Psoas muscle (tissue), 7 donors: ENCODE measurements at regions not wholly inside any gene's neighbourhood (a gene's known extent, or its start where the extent isn't known, plus 50 kb on each side); places are given as distances from the start of the nearest gene placed in this dataset.

Experiments
- ATAC-seq, 4 donors: fragments of 200-7000 bp; cut with Tn5 transposase; one replicate each; pipeline ENCODE4 v1.9.1; 2020; ENCODE audit warnings: moderate library complexity in 3 of 4, mild to moderate bottlenecking in 2 of 4
- DNase-seq, 2 donors: peaks; one replicate each; pipeline ENCODE4 v3.0.0-alpha.2; 2020
- H3K27ac ChIP-seq: fragments of 200-600 bp; one replicate; pipeline ENCODE4 v1.8.0; 2022
- H3K27me3 ChIP-seq, 3 donors: fragments of 200-600 bp in 1 of 3; one replicate each; pipeline versions ENCODE4 v1.6.1 to v1.8.0; 2013 to 2022; ENCODE audit warnings: low read length in 2 of 3, mild to moderate bottlenecking in 2 of 3, moderate library complexity in 1 of 3; ENCODE audit not compliant: insufficient read depth in 3 of 3
- H3K36me3 ChIP-seq, 2 donors: fragments of 200-600 bp in 1 of 2; one replicate each; pipeline versions ENCODE4 v1.6.1 to v1.8.0; 2013 to 2022; ENCODE audit warnings: low read depth in 1 of 2, mild to moderate bottlenecking in 1 of 2, moderate library complexity in 1 of 2; ENCODE audit not compliant: insufficient read depth in 1 of 2
- H3K4me1 ChIP-seq: fragments of 200-600 bp; one replicate; pipeline ENCODE4 v1.8.0; 2022
- H3K4me3 ChIP-seq: fragments of 200-600 bp; one replicate; pipeline ENCODE4 v1.8.0; 2022; ENCODE audit warnings: mild to moderate bottlenecking
- H3K9me3 ChIP-seq: fragments of 200-600 bp; one replicate; pipeline ENCODE4 v1.8.0; 2022
- CTCF ChIP-seq: fragments of 200-600 bp; IDR thresholded peaks from one replicate; pipeline ENCODE4 v1.8.0; 2022; ENCODE audit warnings: antibody characterized with exemption
- WGBS, 3 donors: extraction: QIAGEN DNeasy Blood & Tissue Kit; methylation state at CpG; one replicate each; pipeline versions ENCODE4 v1.1.6 to v1.1.7; 2013; 5-methylcytosine and 5-hydroxymethylcytosine counted together
- intact Hi-C, 2 donors: fragments of 100-400 bp; cut with DNase I; formaldehyde crosslinking; loops; one replicate each; pipeline versions ENCODE4 v1.11.0 to v1.14.2; 2022
- donor health status: healthy with polysubstance abuse.
- donor health status: DM: no; HTN: no; CAD: no; lungs with moderate emphysema.
- donor health status: Bipolar disorder and iron deficiency.
- donor health status: healthy.
- donor health status: DM: yes; HTN: yes; CAD: no.
- donor health status: DM: no; HTN: no; CAD: no.
- donor health status: DM: yes; HTN: yes; CAD: no.

- no peaks in the 10 kb centered on the region for H3K9me3 ChIP-seq
- intact Hi-C loops = no loop called here
- peaks cover 0 to 7% (median 0%) of the 10 kb centered on the region in 3 donors for H3K27me3 ChIP-seq
- no peak overlapping the region for H3K27ac ChIP-seq
- TF ChIP-seq CTCF = no peak
- WGBS, 3 donors = 73 to 84% (median 82%) methylated on average over 2 of the region's 2 CpGs
- H3K4me1 ChIP-seq = no peaks in the 10 kb centered on the region
- H3K4me3 ChIP-seq = no peak overlapping the region
- H3K36me3 ChIP-seq = no peaks in the 10 kb centered on the region
- no peak for DNase-seq
- no peak for ATAC-seq
These were observed 187.8 kb downstream of the TBX5 start for GRCh38 chr12:114218136-114218535.

GRCh38 chr12:114215746-114216145 is 190.2 kb downstream of the TBX5 start:
- intact Hi-C loops = no loop called here
- TF ChIP-seq CTCF = no peak

GRCh38 chr12:114213055-114213581 is 192.8 kb downstream of the TBX5 start:
- no peaks in the 10 kb centered on the region for H3K9me3 ChIP-seq
- WGBS, 3 donors = 13 to 23% (median 17%) methylated on average over 2 of the region's 2 CpGs
- TF ChIP-seq CTCF = no peak
- no peak for DNase-seq
- H3K4me1 ChIP-seq = no peaks in the 10 kb centered on the region
- no peak overlapping the region for H3K4me3 ChIP-seq
- intact Hi-C loops = no loop called here
- peak in 1 of 4 donors; percentile 56 for ATAC-seq
- peaks cover 0 to 3% (median 2%) of the 10 kb centered on the region in 3 donors for H3K27me3 ChIP-seq
- H3K36me3 ChIP-seq = no peaks in the 10 kb centered on the region
- no peak overlapping the region for H3K27ac ChIP-seq

More at GRCh38 chr12:114215746-114216145, 190.2 kb downstream of the TBX5 start:
- ATAC-seq = no peak
- peaks cover 0 to 3% (median 0%) of the 10 kb centered on the region in 3 donors for H3K27me3 ChIP-seq
- no peak for DNase-seq
- no peak overlapping the region for H3K4me3 ChIP-seq
- H3K4me1 ChIP-seq = no peaks in the 10 kb centered on the region
- no peak overlapping the region for H3K27ac ChIP-seq
- no peaks in the 10 kb centered on the region for H3K36me3 ChIP-seq
- no peaks in the 10 kb centered on the region for H3K9me3 ChIP-seq
- WGBS, 3 donors = 23 to 28% (median 26%) methylated on average over 6 of the region's 6 CpGs

GRCh38 chr12:114209861-114210260 is 196.1 kb downstream of the TBX5 start:
- 29 to 48% (median 41%) methylated on average over 3 of the region's 3 CpGs for WGBS, 3 donors
- no peak for ATAC-seq

More at GRCh38 chr12:114209861-114210260, 196.1 kb downstream of the TBX5 start:
- Histone ChIP-seq H3K36me3 (no peaks in the 10 kb centered on the region), H3K27me3 (peaks cover 0 to 6% (median 2%) of the 10 kb centered on the region in 3 donors), H3K4me3 (no peak overlapping the region), H3K27ac (no peak overlapping the region), H3K4me1 (no peaks in the 10 kb centered on the region), H3K9me3 (no peaks in the 10 kb centered on the region)
- no peak for DNase-seq
- no peak for TF ChIP-seq CTCF
- intact Hi-C loops = no loop called here
